HUES6 (cell line): ENCODE measurements at regions not wholly inside any gene's neighbourhood (a gene's known extent, or its start where the extent isn't known, plus 50 kb on each side); places are given as distances from the start of the nearest gene placed in this dataset.
"Not testable (repeated sequence)": the region's sequence is repeated elsewhere in the genome, so short reads cannot be mapped to it uniquely, and the experiment has no call there.

ENCODE experiments used
- H3K27ac ChIP-seq: 2 replicates; pipeline ENCODE4 v1.7.0; 2013; ENCODE audit warnings: low read depth, mild to moderate bottlenecking, low read length, inconsistent platforms
- H3K27me3 ChIP-seq: 2 replicates; pipeline ENCODE4 v1.6.1; 2013; ENCODE audit warnings: low read length; ENCODE audit not compliant: control insufficient read depth, insufficient read depth
- H3K36me3 ChIP-seq: 2 replicates; pipeline ENCODE4 v1.6.1; 2013; ENCODE audit warnings: low read length; ENCODE audit not compliant: control insufficient read depth, insufficient read depth
- H3K4me1 ChIP-seq: 2 replicates; pipeline ENCODE4 v1.6.1; 2013; ENCODE audit warnings: low read length; ENCODE audit not compliant: control insufficient read depth, insufficient read depth
- H3K4me3 ChIP-seq: 2 replicates; pipeline ENCODE4 v1.5.1; 2013; ENCODE audit warnings: low read depth, low read length
- H3K9ac ChIP-seq: one replicate; pipeline ENCODE4 v1.6.1; 2013; ENCODE audit warnings: mild to moderate bottlenecking, low read length
- H3K9me3 ChIP-seq: 2 replicates; pipeline ENCODE4 v1.6.1; 2013; ENCODE audit warnings: low read depth, low read length; ENCODE audit not compliant: control insufficient read depth, insufficient read depth

GRCh38 chr7:116400522-116400921, 99.0 kb upstream of the CAV2 start:
- no peak overlapping the region for H3K9ac ChIP-seq
- H3K36me3 ChIP-seq, result no peaks in the 10 kb centered on the region
- H3K4me1 ChIP-seq, result peaks cover 10% of the 10 kb centered on the region
- no peak overlapping the region for H3K27ac ChIP-seq
- no peak overlapping the region for H3K4me3 ChIP-seq
- peaks cover 6% of the 10 kb centered on the region; the same call in 1 of the 2 replicates for H3K9me3 ChIP-seq
- H3K27me3 ChIP-seq, result no peaks in the 10 kb centered on the region

DNA sequence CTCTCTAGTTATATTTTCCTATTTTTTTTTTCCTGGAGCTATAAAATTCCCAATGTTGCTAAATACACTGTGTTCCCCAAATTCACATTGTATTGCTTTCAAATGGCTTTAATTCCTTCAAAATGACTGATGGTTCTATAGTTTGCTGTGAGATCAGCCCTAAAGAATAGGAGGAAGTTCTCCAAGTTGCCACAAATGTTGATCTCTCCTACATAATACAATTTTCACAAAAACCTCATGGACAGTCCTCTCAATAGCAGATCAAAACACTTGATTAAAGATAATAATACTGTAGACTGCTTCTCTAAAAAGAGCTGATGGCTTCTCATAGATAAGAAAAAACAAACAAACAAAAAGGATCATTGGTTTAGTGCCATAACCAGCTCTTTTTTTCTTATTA, 97.8 kb upstream of the CAV2 start:
- Histone ChIP-seq H3K9ac (no peak overlapping the region), H3K36me3 (no peaks in the 10 kb centered on the region), H3K4me3 (no peak overlapping the region), H3K9me3 (peaks cover 6% of the 10 kb centered on the region; the same call in 1 of the 2 replicates), H3K27ac (no peak overlapping the region), H3K4me1 (peaks cover 10% of the 10 kb centered on the region), H3K27me3 (no peaks in the 10 kb centered on the region)

GRCh38 chr7:116403265-116403664, 96.3 kb upstream of the CAV2 start:
- Histone ChIP-seq H3K9ac (no peak overlapping the region), H3K36me3 (no peaks in the 10 kb centered on the region), H3K4me1 (peaks cover 10% of the 10 kb centered on the region), H3K4me3 (no peak overlapping the region), H3K27ac (no peak overlapping the region), H3K27me3 (no peaks in the 10 kb centered on the region), H3K9me3 (peaks cover 1% of the 10 kb centered on the region; the same call in 1 of the 2 replicates)

DNA sequence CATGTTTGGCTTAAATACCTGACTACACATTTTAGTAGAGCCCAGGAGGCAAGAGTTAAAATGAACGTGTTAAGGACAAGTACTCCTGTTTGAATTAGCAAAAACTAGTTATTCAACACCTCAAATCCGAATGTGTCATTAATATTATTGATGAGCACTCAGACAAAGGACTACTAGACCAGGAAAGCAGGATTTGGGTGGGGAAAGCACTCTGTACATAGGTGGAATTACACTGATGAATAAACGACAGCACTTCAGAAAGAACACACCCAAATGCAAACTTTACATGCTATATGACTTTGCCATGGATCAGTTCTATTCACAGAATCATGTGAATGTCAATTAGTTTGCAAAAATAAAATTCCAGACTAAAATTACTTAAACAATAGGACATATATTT, 95.1 kb upstream of the CAV2 start:
- no peak overlapping the region for H3K9ac ChIP-seq
- no peaks in the 10 kb centered on the region for H3K36me3 ChIP-seq
- H3K27me3 ChIP-seq, result no peaks in the 10 kb centered on the region
- peaks cover 3% of the 10 kb centered on the region; the same call in 1 of the 2 replicates for H3K9me3 ChIP-seq
- H3K27ac ChIP-seq, result no peak overlapping the region
- H3K4me1 ChIP-seq, result peaks cover 10% of the 10 kb centered on the region
- no peak overlapping the region for H3K4me3 ChIP-seq

DNA sequence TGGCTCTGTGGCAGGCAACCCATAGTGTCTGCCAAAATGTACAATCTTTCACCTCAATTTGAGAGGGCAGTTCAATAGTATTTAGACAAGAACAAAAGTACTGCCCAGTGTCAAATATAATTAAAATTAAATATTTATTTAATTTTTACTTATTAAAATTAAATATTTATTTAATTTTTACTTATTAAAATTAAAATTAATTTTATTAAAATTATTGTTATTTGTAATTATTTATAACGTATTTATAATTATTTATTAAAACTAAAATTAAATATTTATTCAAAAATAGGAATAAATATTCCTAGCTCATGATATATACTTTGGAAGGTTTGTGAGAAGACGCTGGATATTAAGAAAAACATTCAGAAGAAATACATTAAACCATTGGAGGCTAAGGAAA, 93.7 kb upstream of the CAV2 start:
- Histone ChIP-seq H3K4me1 (no peaks in the 10 kb centered on the region), H3K27ac (no peak overlapping the region), H3K9ac (no peak overlapping the region), H3K27me3 (no peaks in the 10 kb centered on the region), H3K4me3 (no peak overlapping the region), H3K36me3 (no peaks in the 10 kb centered on the region), H3K9me3 (peaks cover 3% of the 10 kb centered on the region; the same call in 1 of the 2 replicates)

GRCh38 chr7:116407165-116407564, 92.4 kb upstream of the CAV2 start:
- Histone ChIP-seq H3K27ac (no peak overlapping the region), H3K36me3 (no peaks in the 10 kb centered on the region), H3K4me1 (no peaks in the 10 kb centered on the region), H3K9ac (no peak overlapping the region), H3K27me3 (no peaks in the 10 kb centered on the region), H3K9me3 (peaks cover 3% of the 10 kb centered on the region; the same call in 1 of the 2 replicates), H3K4me3 (no peak overlapping the region)

GRCh38 chr7:116408166-116408565, 91.4 kb upstream of the CAV2 start:
- Histone ChIP-seq H3K36me3 (no peaks in the 10 kb centered on the region), H3K9ac (no peak overlapping the region), H3K4me3 (no peak overlapping the region), H3K9me3 (peaks cover 3% of the 10 kb centered on the region; the same call in 1 of the 2 replicates), H3K27ac (no peak overlapping the region), H3K4me1 (no peaks in the 10 kb centered on the region), H3K27me3 (no peaks in the 10 kb centered on the region)

GRCh38 chr7:116408831-116409453, 90.6 kb upstream of the CAV2 start:
- H3K4me1 ChIP-seq, H3K27me3 ChIP-seq, H3K9ac ChIP-seq, H3K9me3 ChIP-seq, H3K36me3 ChIP-seq, H3K4me3 ChIP-seq, H3K27ac ChIP-seq: not testable (repeated sequence)

DNA sequence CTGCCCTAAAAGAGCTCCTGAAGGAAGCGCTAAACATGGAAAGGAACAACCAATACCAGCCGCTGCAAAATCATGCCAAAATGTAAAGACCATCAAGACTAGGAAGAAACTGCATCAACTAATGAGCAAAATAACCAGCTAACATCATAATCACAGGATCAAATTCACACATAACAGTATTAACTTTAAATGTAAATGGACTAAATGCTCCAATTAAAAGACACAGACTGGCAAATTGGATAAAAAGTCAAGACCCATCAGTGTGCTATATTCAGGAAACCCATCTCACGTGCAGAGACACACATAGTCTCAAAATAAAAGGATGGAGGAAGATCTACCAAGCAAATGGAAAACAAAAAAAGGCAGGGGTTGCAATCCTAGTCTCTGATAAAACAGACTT, 88.8 kb upstream of the CAV2 start:
- not testable (repeated sequence) for H3K4me3 ChIP-seq, H3K9ac ChIP-seq, H3K4me1 ChIP-seq, H3K36me3 ChIP-seq, H3K27ac ChIP-seq, H3K27me3 ChIP-seq, H3K9me3 ChIP-seq

- H3K9me3 ChIP-seq, result no peaks in the 10 kb centered on the region
- no peak overlapping the region for H3K27ac ChIP-seq
- H3K4me3 ChIP-seq, result no peak overlapping the region
- H3K4me1 ChIP-seq, result peaks cover 11% of the 10 kb centered on the region; the same call in 1 of the 2 replicates
- H3K36me3 ChIP-seq, result no peaks in the 10 kb centered on the region
- no peak overlapping the region for H3K9ac ChIP-seq
- H3K27me3 ChIP-seq, result no peaks in the 10 kb centered on the region
Observed at GRCh38 chr7:116417593-116418345, 81.8 kb upstream of the CAV2 start.

DNA sequence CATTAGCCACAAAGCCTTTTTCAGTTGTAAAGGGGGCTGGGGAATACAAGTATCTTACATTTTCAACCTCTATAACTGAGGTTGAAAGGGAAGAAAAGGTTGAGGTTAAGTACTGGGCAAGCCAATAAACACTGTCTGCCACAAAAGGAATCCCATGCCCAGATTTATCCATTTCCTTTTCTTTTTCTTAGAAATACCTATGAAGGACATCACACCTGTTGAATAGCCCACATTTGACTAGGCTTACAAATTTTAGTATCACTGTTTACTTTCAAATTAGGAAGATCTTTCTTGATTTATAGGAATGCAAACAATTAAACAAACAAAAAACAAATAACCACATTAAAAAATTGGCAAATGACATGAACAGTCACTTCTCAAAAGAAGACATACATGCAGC, 81.0 kb upstream of the CAV2 start:
- Histone ChIP-seq H3K36me3 (no peaks in the 10 kb centered on the region), H3K4me3 (no peak overlapping the region), H3K9me3 (no peaks in the 10 kb centered on the region), H3K4me1 (peaks cover 13% of the 10 kb centered on the region), H3K9ac (no peak overlapping the region), H3K27me3 (no peaks in the 10 kb centered on the region), H3K27ac (no peak overlapping the region)
